MM.1S (cell line): ENCODE measurements at regions not wholly inside any gene's neighbourhood (a gene's known extent, or its start where the extent isn't known, plus 50 kb on each side); places are given as distances from the start of the nearest gene placed in this dataset.
"Not testable (repeated sequence)": the region's sequence is repeated elsewhere in the genome, so short reads cannot be mapped to it uniquely, and the experiment has no call there.

Source experiments
- DNase-seq: peaks from one replicate; pipeline ENCODE4 v3.0.0-alpha.2; 2015
- H2AFZ ChIP-seq: fragments of 300-600 bp; sonication (generic); 2 replicates; pipeline ENCODE4 v1.6.0; 2016; ENCODE audit warnings: antibody characterized with exemption, low read length
- H3F3A ChIP-seq: fragments of 300-600 bp; sonication (generic); 2 replicates; pipeline ENCODE4 v1.6.1; 2016; ENCODE audit warnings: mild to moderate bottlenecking, antibody characterized with exemption, low read length, moderate library complexity, mixed read lengths; ENCODE audit not compliant: insufficient read depth
- H3K27ac ChIP-seq: fragments of 300-600 bp; sonication (generic); 2 replicates; pipeline ENCODE4 v1.5.1; 2016; ENCODE audit warnings: mild to moderate bottlenecking, low read length
- H3K27me3 ChIP-seq: fragments of 300-600 bp; sonication (generic); replicated peaks from 2 replicates; pipeline ENCODE4 v1.6.0; 2016; ENCODE audit warnings: low read length; ENCODE audit not compliant: insufficient read depth
- H3K36me3 ChIP-seq: fragments of 300-600 bp; sonication (generic); replicated peaks from 2 replicates; pipeline ENCODE4 v1.6.1; 2016; ENCODE audit warnings: mild to moderate bottlenecking, low read length, mixed read lengths; ENCODE audit not compliant: insufficient read depth
- H3K4me1 ChIP-seq: fragments of 300-600 bp; sonication (generic); 2 replicates; pipeline ENCODE4 v1.6.1; 2016; ENCODE audit warnings: low read length, mixed read lengths
- H3K4me2 ChIP-seq: fragments of 300-600 bp; sonication (generic); 2 replicates; pipeline ENCODE4 v1.6.0; 2016; ENCODE audit warnings: low read depth, low read length
- H3K4me3 ChIP-seq: fragments of 300-600 bp; sonication (generic); 2 replicates; pipeline ENCODE4 v1.5.1; 2016; ENCODE audit warnings: low read length, mixed read lengths
- H3K79me2 ChIP-seq: fragments of 300-600 bp; sonication (generic); 2 replicates; pipeline ENCODE4 v1.6.1; 2016; ENCODE audit warnings: mixed run types, low read length, mixed read lengths
- H3K9ac ChIP-seq: fragments of 300-600 bp; sonication (generic); 2 replicates; pipeline ENCODE4 v1.6.1; 2016; ENCODE audit warnings: low read length, mixed read lengths
- H3K9me2 ChIP-seq: fragments of 300-600 bp; sonication (generic); replicated peaks from 2 replicates; pipeline ENCODE4 v1.6.1; 2016; ENCODE audit warnings: mild to moderate bottlenecking, low read length, mixed read lengths; ENCODE audit not compliant: insufficient read depth
- H3K9me3 ChIP-seq: fragments of 300-600 bp; sonication (generic); replicated peaks from 2 replicates; pipeline ENCODE4 v1.6.1; 2016; ENCODE audit warnings: mild to moderate bottlenecking, low read length, mixed read lengths; ENCODE audit not compliant: insufficient read depth
- H4K20me1 ChIP-seq: fragments of 300-600 bp; sonication (generic); 2 replicates; pipeline ENCODE4 v1.6.1; 2016; ENCODE audit warnings: mild to moderate bottlenecking, low read length, moderate library complexity, mixed read lengths; ENCODE audit not compliant: insufficient read depth
- CTCF ChIP-seq: fragments of 300-600 bp; sonication (generic); IDR thresholded peaks from 2 replicates; pipeline ENCODE4 v1.5.1; 2016; ENCODE audit warnings: antibody characterized with exemption, low read length, mixed read lengths
- EZH2 ChIP-seq: fragments of 300-600 bp; sonication (generic); optimal IDR thresholded peaks from 2 replicates; pipeline ENCODE3; 2017; ENCODE audit warnings: low read depth, mild to moderate bottlenecking, antibody characterized with exemption, low read length, mixed read lengths
- EZH2phosphoT487 ChIP-seq: fragments of 300-600 bp; sonication (generic); IDR thresholded peaks from 2 replicates; pipeline ENCODE4 v1.6.1; 2018; ENCODE audit warnings: antibody characterized with exemption, low read length

- no peaks in the 10 kb centered on the region for H3K9me2 ChIP-seq
- H3K9me3 ChIP-seq, result no peaks in the 10 kb centered on the region
- H3K27ac ChIP-seq, result no peak overlapping the region
- no peaks in the 10 kb centered on the region for H3K36me3 ChIP-seq
- no peaks in the 10 kb centered on the region for H3K79me2 ChIP-seq
- H3K4me3 ChIP-seq, result no peak overlapping the region
- H4K20me1 ChIP-seq, result no peaks in the 10 kb centered on the region
- H3F3A ChIP-seq, result no peaks in the 10 kb centered on the region
- no peaks in the 10 kb centered on the region for H3K4me1 ChIP-seq
- no peak overlapping the region for H3K4me2 ChIP-seq
- no peak for TF ChIP-seq CTCF
- TF ChIP-seq EZH2phosphoT487, result no peak
- no peak for TF ChIP-seq EZH2
- no peak for DNase-seq
- no peak overlapping the region for H2AFZ ChIP-seq
- no peaks in the 10 kb centered on the region for H3K27me3 ChIP-seq
- H3K9ac ChIP-seq, result no peak overlapping the region
Observed at GRCh38 chr7:41436139-41436538, 266.8 kb downstream of the INHBA start.

DNA sequence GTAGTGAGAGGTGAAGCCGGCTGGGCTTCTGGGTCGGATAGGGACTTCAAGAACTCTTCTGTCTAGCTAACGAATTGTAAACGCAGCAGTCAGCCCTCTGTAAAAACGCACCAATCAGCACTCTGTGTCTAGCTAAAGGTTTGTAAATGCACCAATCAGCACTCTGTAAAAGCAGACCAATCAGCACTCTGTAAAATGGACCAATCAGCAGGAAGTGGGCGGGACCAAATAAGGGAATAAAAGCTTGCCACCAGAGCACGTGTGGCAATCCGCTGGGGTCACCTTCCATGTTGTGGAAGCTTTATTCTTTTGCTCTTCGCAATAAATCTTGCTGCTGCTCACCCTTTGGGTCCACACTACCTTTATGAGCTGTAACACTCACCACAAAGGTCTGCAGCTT is 267.9 kb downstream of the INHBA start:
- not testable (repeated sequence) for H3F3A ChIP-seq, H3K4me3 ChIP-seq, H3K79me2 ChIP-seq, H3K9me2 ChIP-seq, H3K4me1 ChIP-seq, H4K20me1 ChIP-seq, H3K27me3 ChIP-seq, H3K9me3 ChIP-seq, H2AFZ ChIP-seq, DNase-seq, H3K36me3 ChIP-seq, H3K4me2 ChIP-seq, H3K27ac ChIP-seq, H3K9ac ChIP-seq

DNA sequence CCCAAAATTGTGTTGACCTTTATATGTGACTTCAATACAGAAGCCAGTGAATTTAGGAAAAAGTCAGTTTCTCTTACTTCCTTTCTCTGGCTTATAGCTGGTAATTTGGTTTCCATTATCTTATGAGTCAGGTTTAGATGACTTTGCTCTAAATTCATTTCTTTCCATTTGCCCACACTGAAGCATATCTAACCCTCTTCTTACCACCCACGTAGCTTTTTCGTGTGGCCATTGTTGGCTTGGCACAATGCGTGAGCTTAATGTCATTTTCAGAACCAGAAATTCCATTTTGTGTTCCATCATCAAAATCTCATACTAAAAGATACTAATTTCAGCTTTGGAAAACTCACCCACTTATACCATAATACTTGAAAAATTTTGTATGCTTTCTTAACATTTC is 271.2 kb downstream of the INHBA start:
- Histone ChIP-seq H3K79me2 (no peaks in the 10 kb centered on the region), H3K36me3 (no peaks in the 10 kb centered on the region), H3K4me1 (no peaks in the 10 kb centered on the region), H3K9me2 (no peaks in the 10 kb centered on the region), H3K9me3 (no peaks in the 10 kb centered on the region), H3K9ac (no peak overlapping the region), H3K27me3 (no peaks in the 10 kb centered on the region), H3F3A (no peaks in the 10 kb centered on the region), H2AFZ (no peak overlapping the region), H3K27ac (no peak overlapping the region), H3K4me2 (no peak overlapping the region), H3K4me3 (no peak overlapping the region), H4K20me1 (no peaks in the 10 kb centered on the region)
- TF ChIP-seq CTCF (no peak), EZH2phosphoT487 (no peak), EZH2 (no peak)
- DNase-seq, result no peak

DNA sequence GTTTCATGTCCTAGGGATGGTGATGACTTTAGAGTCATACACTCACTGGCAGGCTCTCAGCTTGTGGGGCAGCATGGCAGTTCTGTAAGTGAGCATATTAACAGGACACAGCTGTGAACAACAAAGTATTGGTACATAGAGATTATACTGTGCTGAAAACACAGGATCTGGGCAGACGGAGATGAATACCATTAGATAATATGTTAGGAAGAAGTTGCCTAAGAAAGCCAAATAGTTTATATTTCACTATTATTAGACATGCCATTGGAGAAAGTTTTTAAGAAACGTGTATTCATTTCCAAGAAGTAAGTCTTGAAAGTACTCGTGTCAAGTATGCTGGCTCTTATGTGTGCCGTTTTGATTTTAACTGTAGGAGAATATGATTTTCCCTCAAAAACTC is 274.5 kb downstream of the INHBA start:
- no peaks in the 10 kb centered on the region for H3K27me3 ChIP-seq
- no peaks in the 10 kb centered on the region for H3K4me1 ChIP-seq
- no peaks in the 10 kb centered on the region for H3K79me2 ChIP-seq
- H4K20me1 ChIP-seq, result no peaks in the 10 kb centered on the region
- no peak overlapping the region for H3K4me3 ChIP-seq
- H3K9ac ChIP-seq, result no peak overlapping the region
- H3F3A ChIP-seq, result no peaks in the 10 kb centered on the region
- H3K9me3 ChIP-seq, result no peaks in the 10 kb centered on the region
- no peaks in the 10 kb centered on the region for H3K9me2 ChIP-seq
- TF ChIP-seq CTCF, result no peak
- TF ChIP-seq EZH2, result no peak
- no peak for TF ChIP-seq EZH2phosphoT487
- no peak overlapping the region for H3K27ac ChIP-seq
- H3K36me3 ChIP-seq, result no peaks in the 10 kb centered on the region
- H3K4me2 ChIP-seq, result no peak overlapping the region
- no peak overlapping the region for H2AFZ ChIP-seq
- no peak for DNase-seq
